ENCODE measurements at regions not wholly inside any gene's neighbourhood (a gene's known extent, or its start where the extent isn't known, plus 50 kb on each side); places are given as distances from the start of the nearest gene placed in this dataset.
A peak's percentile ranks its signal among the peaks of the same experiment; 100 is the strongest.
"Not testable (repeated sequence)": the region's sequence is repeated elsewhere in the genome, so short reads cannot be mapped to it uniquely, and the experiment has no call there.

DNA sequence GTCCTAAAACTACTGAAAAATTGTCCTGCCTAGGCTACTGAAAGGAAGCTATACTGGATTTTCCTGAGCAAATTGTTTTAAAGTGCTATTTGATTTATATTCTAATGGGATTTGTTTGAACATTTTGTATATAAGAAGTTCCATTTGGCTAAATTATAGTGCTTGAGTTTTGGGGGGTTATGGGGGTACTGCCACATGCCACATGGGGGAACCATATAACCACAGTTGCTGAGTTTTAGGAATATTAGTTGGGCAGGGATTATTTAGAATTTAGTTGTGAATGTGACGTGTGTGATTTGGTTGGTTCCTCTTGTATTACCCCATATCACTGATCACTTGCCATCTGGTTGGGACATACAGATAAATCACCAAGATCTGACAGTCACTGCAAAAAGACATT is 224.5 kb upstream of the TAPT1 start:
- DNase-seq (ENCODE audit: low read depth) = no peak

DNA sequence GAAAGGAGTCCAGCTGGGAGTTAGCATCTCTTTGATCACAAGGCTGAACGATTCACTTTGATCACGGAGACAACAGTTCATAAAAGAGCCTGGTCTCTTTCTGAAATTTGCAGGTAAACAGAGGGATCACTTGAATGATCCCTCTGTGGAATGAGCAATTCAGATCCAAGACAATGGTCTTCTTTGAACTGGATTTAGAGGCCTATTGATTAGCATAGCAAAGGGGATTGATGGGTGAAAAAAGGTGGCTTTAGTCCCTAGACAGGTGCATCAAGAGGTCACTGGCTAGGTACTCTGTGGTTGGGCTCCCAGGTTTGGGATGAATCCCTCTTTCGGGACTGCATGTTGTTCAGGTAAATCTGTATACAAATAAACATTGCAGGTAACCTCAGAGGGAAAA is 223.8 kb upstream of the TAPT1 start:
- DNase-seq (ENCODE audit: low read depth) = no peak

DNA sequence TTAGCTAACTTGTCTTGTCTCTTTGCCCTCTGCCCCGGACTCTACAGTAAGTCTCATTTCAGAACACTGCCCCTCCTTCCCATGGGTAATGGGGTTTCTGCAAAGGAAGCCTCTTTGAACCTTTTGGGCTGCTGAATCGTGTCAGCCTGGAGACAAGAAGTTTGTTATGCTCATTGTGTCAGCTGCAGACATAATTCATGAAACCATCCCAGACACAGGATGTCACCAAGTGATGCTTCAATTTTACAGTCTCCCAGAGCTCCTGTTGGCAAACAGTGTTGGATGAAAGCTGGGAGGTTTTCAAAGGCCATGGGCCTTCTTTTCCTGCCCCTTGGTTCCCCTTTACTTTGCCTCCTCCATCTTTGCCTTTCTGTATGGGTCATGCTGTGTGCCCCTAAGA is 223.1 kb upstream of the TAPT1 start:
- no peak for DNase-seq (ENCODE audit: low read depth)

DNA sequence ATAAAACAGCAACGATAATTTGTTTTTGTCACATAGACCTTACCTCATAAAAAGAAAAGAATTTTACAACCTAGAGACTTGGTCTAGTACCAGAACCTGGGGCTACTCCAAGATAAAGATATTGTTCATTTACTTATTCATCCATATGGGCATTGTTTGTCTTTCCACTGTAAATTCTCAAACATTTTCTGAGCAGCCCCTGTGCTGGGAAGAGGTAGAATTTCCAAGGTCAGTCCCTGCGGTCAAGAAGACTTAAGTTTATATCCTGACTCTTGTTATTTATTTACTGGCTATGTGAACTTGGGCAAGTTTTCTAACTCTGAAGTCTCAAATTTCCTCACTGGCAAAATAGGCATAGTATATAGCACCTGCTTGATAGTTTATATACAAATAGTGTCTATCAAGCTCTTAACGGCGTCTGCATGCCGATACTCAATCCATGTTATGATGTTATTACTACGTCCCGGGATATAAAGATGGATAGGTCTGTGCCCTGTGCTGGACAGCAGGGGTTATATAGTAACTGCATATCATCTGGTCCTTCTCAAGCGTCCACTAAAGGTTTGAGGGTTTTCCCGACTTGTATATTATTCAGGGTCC is 222.1 kb upstream of the TAPT1 start:
- DNase-seq (ENCODE audit: low read depth) = no peak

DNA sequence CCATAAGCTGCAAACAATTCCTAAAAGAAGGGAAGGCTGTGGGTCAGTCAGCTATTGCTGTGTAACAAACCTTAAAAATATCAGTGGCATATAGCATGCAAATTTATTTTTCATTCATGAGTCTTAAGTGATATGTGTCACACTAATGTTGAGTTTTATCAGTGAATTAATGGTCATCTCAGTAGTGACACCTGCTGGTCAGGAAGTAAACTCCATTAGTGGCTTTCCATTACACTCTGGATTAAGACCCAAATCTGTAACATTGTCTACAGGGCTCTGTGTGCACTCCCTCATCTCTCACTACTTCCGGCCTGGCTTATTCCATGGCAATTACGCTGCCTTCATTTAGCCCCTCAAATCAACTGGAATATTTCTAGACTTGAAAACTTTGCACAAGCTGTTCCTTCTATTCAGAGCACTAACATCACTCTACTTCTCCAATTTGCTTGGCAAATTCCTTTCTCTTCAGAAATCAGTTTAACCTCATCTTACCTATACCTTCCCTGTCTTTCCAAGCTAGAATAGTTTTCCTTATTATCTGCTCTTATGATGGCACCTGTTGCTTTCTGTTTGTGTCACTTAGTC is 217.3 kb upstream of the TAPT1 start:
- DNase-seq (ENCODE audit: low read depth) = peak; percentile 34

DNA sequence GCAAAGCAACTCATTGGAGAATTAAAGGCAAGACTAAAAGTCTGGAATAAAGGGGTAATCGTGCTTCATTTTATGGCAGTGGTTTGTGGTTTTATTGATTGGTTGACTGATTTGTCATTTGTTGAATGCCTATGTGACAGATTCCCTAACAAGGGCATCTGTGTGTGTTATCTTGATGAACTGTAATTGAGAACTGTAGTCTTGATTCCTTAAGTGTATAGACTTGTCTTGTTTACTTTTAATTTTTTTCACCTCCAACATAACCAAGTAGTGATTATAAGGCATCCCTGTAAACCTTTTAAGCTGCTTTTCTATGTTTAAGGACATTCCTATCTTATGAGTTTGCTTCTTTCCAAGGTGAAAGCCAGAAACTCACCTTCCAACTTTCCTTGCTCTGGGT is 216.0 kb upstream of the TAPT1 start:
- no peak for DNase-seq (ENCODE audit: low read depth)

DNA sequence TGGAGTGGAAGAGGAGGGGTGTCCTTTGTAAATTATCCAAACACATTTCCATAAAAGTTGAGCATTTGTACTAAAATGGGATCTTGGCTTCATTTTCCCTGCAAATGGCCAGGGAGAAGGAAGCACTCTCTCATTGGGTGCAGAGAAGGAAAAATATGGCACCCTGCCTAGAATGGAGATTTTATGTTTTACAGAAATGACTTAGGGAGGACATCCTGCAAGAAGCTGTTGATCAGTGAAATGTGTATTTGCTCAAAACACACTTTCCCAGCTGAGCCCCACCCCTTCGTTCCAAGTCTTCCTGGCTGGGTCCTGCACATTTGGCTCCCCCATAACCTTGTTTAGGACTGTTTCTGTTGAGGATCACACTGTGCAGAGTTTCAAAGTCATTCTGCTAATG is 213.5 kb upstream of the TAPT1 start:
- DNase-seq (ENCODE audit: low read depth) = no peak

DNA sequence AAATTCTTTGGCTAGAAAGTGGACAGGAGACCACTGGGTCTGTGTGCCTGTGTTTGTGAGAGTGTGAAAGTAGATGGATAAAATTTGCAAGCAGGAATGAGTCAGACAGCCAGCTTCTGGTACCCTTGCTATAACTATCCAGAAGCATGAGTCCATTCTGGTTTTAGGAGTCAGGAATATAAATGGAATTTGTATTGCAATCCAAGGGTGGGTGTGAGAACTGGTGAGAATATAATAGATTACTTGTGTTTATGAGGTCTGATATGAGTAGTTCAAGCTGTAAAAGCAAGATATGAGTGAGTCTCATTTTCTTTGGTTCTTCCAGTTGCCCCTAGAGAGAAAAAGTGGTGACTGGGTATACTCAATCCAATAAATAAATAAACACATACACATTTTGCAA is 212.7 kb upstream of the TAPT1 start:
- DNase-seq (ENCODE audit: low read depth) = no peak

DNA sequence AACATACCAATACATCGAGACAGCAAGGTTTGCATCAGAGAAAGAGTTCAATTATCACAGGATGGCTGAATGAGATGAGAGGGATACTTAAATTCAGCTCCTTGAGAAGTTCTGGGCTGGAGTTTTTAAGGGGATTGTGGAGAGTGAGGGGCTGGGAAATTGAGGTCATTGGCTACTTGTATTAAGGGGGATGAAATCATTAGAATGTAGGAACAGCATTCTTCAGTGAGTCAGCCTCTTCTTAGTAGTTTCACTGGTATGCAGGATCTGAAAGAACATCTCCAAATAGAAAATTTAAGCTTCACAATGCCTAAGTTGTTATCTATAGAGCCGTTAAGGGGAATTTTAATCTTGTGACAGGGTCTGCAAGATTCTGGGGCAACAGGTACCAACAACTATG is 211.6 kb upstream of the TAPT1 start:
- DNase-seq (ENCODE audit: low read depth) = no peak

DNA sequence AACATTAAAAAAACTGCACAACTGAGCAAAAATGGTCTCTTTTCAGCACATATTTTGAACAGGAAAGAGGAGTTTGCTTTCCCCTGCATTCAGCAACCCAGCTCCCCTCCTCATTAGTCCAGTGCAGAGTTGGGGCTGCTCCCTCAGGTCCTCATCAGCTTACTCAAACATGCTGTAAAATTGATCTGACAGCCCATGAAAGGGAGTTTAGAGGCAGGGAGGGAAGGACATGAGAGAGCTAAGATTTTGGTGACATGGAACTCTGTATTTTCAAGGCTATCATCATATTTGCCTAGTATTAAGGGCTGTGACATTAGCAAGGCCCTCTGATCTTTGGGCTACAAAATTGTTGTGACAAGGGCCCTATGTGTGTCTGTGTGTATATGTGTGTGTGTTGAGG is 205.6 kb upstream of the TAPT1 start:
- DNase-seq (ENCODE audit: low read depth) = no peak

DNA sequence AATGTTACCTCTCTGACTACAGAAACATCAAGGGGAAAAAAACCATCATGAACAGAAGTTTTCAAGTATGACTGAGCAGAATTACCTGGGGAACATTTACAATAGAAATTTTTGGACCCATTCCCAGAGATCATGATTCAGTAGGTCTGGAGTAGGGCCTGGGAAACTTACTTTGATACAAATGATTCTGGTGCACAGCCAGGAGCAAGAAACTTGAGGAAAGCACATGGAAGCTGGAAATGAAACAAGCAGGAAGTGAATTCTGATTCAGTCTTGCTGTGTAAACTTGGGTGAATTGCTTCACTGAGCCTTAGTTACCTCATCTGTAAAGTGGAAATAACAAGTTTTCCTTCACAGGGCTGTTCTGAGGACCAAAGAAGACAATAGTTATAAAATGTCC is 192.5 kb upstream of the TAPT1 start:
- DNase-seq (ENCODE audit: low read depth) = no peak

DNA sequence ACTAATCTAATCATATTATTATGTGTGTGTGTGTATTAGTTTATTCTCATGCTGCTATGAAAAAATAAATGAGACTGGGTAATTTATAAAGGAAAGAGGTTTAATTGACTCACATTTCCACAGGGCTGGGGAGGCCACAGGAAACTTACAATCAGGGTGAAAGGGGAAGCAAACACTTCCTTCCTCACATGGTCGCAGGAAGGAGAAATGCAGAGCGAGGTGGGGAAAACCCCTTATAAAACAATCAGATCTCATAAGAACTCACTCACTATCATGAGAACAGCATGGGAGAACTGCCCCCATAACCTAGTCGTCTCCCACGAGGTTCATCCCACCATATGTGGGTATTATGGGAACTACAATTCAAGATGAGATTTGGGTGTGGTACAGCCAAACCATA is 190.9 kb upstream of the TAPT1 start:
- DNase-seq (ENCODE audit: low read depth) = no peak

DNA sequence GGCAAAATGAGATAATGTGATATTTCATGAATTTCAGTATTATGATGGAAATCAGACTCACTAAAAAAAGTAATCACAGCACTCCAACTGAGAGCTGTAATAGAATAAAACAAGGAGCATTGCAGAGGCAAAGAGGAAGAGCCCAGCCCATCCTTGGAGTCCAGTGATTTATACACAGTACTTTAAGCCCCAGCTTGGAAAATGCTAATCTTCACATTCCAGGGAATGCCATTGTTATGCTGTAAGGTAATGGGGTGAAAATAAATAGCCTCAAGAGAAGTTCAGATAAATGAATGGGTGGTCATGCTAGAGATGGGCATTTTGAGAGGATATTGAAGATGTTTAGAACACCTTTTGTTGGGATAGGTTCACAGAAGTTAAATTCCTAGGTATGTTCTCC is 190.3 kb upstream of the TAPT1 start:
- no peak for DNase-seq (ENCODE audit: low read depth)

DNA sequence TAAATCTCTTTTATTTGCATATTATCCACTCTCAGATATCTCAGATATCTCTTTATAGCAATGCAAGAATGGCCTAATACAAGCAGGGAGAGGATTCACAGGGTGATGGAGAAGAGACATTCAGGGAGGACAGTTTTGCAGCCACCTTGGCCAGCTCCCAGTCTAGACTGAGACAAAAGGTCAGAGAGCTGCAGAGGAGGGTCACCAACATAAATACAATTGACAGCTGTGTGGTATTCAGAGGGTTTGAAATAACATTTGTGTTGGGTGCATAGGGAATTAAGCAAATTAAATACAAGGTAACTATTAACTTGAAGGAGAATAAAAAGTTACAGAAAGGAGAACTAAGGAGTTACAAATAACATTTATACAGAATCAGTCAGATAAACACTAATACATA is 189.5 kb upstream of the TAPT1 start:
- no peak for DNase-seq (ENCODE audit: low read depth)

DNA sequence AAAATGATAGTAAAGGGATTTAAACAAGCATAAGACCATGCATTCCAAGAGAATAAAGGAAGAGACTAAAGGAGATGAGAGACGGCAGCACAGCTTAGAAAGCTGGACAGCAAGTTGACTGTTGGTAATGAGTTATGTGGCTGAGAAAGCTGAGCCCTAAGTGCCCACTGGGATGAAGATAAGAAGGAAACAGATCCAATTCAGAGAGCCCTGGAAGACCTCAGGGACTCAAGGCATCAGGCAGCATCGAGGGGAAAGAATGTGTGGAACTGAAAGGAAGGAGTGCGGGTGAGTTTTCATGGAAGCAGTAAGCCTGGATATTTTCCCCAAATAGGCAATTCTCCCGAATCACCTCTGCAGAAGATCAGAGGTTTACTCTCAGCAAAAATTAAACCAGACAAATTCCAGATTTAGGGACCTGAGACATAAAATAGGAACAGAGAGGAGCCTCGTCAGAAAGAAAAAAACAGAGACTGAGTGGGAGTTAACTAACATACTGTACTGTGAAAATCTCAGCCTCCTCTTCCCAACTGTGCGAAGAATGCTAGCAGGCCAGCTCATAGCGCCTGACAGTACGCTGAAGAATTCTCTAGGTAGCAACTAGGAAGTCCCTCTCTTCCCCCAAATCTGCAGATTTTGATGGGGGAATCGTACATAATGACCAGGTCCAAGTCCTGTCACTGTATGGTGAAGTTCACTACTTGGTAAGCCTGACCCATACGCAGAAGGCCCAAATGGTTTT is 187.7 kb upstream of the TAPT1 start:
- DNase-seq (ENCODE audit: low read depth) = no peak

DNA sequence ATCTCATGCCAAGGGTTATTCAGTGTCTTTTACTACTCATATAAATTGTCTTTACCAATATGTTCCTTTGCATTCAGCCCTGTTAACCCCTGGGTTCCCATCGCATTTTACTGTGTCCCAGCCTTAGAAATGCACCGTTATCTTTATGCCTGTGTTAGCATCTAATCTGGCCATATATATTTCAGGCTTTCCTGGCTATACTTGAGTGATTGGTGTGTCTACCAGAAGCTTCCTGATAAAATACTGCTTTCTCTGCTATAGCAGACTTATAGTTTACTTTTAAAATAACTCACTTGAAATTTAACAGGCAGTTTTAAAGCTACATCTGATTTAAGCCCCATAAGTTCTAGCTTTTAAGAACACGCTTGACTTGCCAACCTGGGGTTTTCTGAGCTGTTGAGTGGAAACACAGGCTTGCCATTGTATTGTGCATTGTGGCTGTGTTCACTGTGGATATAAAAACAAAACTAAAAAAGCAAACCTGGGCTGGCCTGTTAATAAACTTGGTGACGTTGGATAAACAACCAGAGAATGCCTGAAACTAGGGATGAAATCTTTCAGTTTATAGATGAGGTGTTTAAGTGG is 185.3 kb upstream of the TAPT1 start:
- no peak for DNase-seq (ENCODE audit: low read depth)

DNA sequence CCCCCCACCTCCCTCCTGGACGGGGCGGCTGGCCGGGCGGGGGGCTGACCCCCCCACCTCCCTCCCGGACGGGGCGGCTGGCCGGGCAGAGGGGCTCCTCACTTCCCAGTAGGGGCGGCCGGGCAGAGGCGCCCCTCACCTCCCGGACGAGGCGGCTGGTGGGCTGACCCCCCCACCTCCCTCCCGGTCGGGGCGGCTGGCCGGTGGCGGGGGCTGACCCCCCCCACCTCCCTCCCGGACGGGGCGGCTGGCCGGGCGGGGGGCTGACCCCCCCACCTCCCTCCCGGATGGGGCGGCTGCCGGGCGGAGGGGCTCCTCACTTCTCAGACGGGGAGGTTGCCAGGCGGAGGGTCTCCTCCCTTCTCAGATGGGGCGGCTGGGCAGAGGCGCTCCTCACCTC is 166.9 kb upstream of the TAPT1 start:
- not testable (repeated sequence) for DNase-seq (ENCODE audit: low read depth)

DNA sequence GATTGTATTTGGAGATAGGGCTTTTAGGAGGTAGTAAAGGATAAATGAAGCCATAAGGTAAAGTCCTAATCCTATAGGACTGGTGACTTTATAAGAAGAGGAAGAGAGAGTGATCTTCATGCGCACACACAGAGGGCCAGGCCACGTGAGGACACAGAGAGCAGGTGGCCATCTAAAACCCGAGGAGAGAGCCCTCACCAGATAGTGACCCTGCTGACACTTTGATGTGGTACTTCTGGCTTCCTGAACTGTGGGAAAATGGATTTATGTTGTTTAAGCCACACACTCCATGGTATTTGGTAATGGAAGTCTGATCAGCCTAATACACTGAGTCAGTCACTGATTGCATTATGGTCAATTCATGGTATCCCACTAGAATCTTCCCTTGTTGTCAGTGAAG is 164.9 kb upstream of the TAPT1 start:
- DNase-seq (ENCODE audit: low read depth) = no peak

DNA sequence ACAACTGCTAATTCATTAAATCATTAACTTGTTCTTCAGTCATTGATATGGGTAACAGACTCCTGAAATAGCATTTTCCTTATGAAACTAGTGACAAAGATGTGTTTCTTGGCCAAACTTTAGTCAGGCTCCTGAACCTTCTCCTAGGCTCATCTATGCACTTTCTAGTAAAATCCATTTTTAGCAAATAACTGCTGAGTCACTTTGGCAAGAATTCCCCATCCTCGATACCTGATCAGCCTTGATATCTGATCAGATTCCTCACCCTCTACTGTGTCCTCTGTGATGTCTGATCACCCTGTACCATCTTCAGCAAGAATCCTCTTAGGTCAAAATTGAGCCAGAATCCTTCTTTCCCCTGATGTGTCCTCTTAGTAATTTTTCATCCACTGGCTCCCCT is 161.2 kb upstream of the TAPT1 start:
- DNase-seq (ENCODE audit: low read depth) = no peak

DNA sequence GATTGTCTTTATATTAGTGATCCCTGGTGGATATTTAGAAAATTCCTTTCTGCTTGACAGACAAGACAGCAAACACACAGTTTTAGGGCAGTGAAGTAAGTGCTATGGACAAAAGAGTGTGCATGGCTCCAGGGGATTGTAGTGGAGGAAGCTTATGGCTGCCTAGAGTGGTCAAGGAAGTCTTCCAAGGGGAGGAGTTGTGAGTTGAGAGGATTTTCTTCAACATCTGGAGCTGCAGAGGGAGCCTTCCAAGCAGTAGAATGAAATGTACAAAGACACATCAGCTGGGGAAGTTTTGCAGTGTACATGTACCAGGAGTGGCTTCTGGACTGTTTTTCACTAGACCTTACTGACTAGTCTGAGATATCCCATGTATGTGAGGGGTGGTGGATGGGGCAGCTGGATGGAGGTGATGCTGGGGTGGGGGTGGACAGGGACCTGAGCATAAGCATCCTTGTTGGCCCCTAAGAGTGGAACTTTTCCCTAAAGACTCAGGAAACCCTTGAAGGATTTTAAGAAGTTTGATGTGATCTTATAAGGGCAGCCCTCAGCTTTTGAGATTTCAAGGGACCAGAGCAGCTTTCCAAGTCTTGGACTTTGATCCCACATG is 160.5 kb upstream of the TAPT1 start:
- no peak for DNase-seq (ENCODE audit: low read depth)

DNA sequence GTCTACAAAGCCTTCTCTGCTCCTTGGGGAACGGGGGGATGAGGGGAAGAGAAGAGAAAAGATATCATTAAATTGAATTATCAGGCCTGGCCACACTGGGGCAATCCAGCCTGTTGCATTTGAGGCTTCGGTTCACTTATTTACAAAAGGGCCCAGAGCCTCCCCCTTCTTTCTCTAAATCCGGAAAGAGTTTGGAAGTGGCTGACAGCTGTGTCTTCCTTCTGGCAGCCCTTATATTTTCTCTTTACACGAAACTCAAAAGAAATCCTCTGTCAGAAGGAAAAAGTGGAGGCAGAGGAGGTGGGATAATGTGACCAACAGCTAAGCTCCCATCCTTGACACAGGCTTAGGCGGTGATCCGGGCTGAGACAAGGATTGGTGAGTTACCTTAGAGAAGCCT is 158.3 kb upstream of the TAPT1 start:
- DNase-seq (ENCODE audit: low read depth) = no peak

DNA sequence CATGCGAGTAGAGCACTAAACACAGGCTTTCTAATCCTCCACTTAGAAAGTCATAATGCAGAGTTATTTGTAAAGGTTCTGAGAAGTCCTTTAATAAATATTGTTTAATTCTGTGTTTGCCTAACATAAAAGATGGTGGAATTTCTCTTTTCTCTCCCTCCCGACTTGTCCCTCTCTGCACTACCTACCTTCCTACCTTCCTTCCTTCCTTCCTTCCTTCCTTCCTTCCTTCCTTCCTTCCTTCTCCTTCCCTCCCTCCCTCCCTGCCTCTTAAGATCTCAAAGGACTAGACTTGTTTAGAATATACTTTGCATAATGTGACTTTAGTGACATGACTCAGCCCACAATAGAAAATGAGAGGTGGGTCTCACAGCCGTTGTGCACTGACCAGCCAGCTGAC is 156.3 kb upstream of the TAPT1 start:
- DNase-seq (ENCODE audit: low read depth) = no peak

DNA sequence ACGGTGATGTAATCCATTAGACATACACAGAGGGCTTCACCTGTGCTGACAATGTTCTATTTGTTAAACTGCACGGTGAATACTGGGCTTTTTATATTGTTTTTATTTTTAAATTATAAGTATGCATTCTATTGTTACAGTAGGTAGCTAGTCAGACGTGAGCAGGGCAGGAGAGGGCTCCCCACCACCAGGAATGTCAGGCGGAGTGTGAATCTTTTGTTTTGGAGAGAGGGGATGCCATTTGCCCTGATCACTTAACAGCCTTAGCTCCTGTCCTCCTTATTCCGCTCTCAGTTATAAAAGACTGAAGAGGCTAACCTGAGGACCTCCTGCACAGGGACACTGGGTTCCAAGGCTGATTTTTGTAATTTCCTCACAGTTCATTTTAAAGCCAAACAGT is 151.6 kb upstream of the TAPT1 start:
- no peak for DNase-seq (ENCODE audit: low read depth)
